ENCODE measurements at regions not wholly inside any gene's neighbourhood (a gene's known extent, or its start where the extent isn't known, plus 50 kb on each side); places are given as distances from the start of the nearest gene placed in this dataset.
"Not testable (repeated sequence)": the region's sequence is repeated elsewhere in the genome, so short reads cannot be mapped to it uniquely, and the experiment has no call there.

- Histone ChIP-seq H2AFZ (ENCODE audit: low read length, unreplicated experiment) (no peak overlapping the region), H3K4me3 (ENCODE audit: low read depth, low read length) (no peak overlapping the region), H3K27ac (ENCODE audit: low read depth, low read length) (no peak overlapping the region), H3K36me3 (ENCODE audit: insufficient read depth, low read length) (no peaks in the 10 kb centered on the region), H3K4me1 (ENCODE audit: control insufficient read depth, insufficient read depth, low read length, unreplicated experiment) (no peaks in the 10 kb centered on the region), H3K79me2 (ENCODE audit: control insufficient read depth, insufficient read depth, low read length, unreplicated experiment) (no peaks in the 10 kb centered on the region), H3K27me3 (ENCODE audit: insufficient read depth, low read length) (no peaks in the 10 kb centered on the region)
These were observed 233.4 kb upstream of the ID4 start for GRCh38 chr6:19603721-19604120.

GRCh38 chr6:19605624-19606023 lies 231.5 kb upstream of the ID4 start:
- Histone ChIP-seq H2AFZ (ENCODE audit: low read length, unreplicated experiment) (no peak overlapping the region), H3K27me3 (ENCODE audit: insufficient read depth, low read length) (no peaks in the 10 kb centered on the region), H3K4me1 (ENCODE audit: control insufficient read depth, insufficient read depth, low read length, unreplicated experiment) (no peaks in the 10 kb centered on the region), H3K79me2 (ENCODE audit: control insufficient read depth, insufficient read depth, low read length, unreplicated experiment) (no peaks in the 10 kb centered on the region), H3K27ac (ENCODE audit: low read depth, low read length) (no peak overlapping the region), H3K36me3 (ENCODE audit: insufficient read depth, low read length) (no peaks in the 10 kb centered on the region), H3K4me3 (ENCODE audit: low read depth, low read length) (no peak overlapping the region)

- Histone ChIP-seq H3K27me3 (ENCODE audit: insufficient read depth, low read length) (no peaks in the 10 kb centered on the region), H3K4me1 (ENCODE audit: control insufficient read depth, insufficient read depth, low read length, unreplicated experiment) (no peaks in the 10 kb centered on the region), H3K36me3 (ENCODE audit: insufficient read depth, low read length) (no peaks in the 10 kb centered on the region), H2AFZ (ENCODE audit: low read length, unreplicated experiment) (no peak overlapping the region), H3K79me2 (ENCODE audit: control insufficient read depth, insufficient read depth, low read length, unreplicated experiment) (no peaks in the 10 kb centered on the region), H3K27ac (ENCODE audit: low read depth, low read length) (no peak overlapping the region), H3K4me3 (ENCODE audit: low read depth, low read length) (no peak overlapping the region)
These were observed 228.6 kb upstream of the ID4 start for GRCh38 chr6:19608546-19608945.

GRCh38 chr6:19609972-19610641 lies 227.1 kb upstream of the ID4 start:
- Histone ChIP-seq H3K27ac (ENCODE audit: low read depth, low read length) (no peak overlapping the region), H3K4me3 (ENCODE audit: low read depth, low read length) (no peak overlapping the region), H3K36me3 (ENCODE audit: insufficient read depth, low read length) (no peaks in the 10 kb centered on the region), H2AFZ (ENCODE audit: low read length, unreplicated experiment) (no peak overlapping the region), H3K27me3 (ENCODE audit: insufficient read depth, low read length) (no peaks in the 10 kb centered on the region), H3K4me1 (ENCODE audit: control insufficient read depth, insufficient read depth, low read length, unreplicated experiment) (no peaks in the 10 kb centered on the region), H3K79me2 (ENCODE audit: control insufficient read depth, insufficient read depth, low read length, unreplicated experiment) (no peaks in the 10 kb centered on the region)

GRCh38 chr6:19612672-19613466 lies 224.3 kb upstream of the ID4 start:
- not testable (repeated sequence) for H3K4me1 ChIP-seq (ENCODE audit: control insufficient read depth, insufficient read depth, low read length, unreplicated experiment); H2AFZ ChIP-seq (ENCODE audit: low read length, unreplicated experiment); H3K27me3 ChIP-seq (ENCODE audit: insufficient read depth, low read length); H3K79me2 ChIP-seq (ENCODE audit: control insufficient read depth, insufficient read depth, low read length, unreplicated experiment); H3K27ac ChIP-seq (ENCODE audit: low read depth, low read length); H3K36me3 ChIP-seq (ENCODE audit: insufficient read depth, low read length); H3K4me3 ChIP-seq (ENCODE audit: low read depth, low read length)

GRCh38 chr6:19613678-19614077 lies 223.5 kb upstream of the ID4 start:
- H3K4me3 ChIP-seq (ENCODE audit: low read depth, low read length), result no peak overlapping the region
- H3K36me3 ChIP-seq (ENCODE audit: insufficient read depth, low read length), result no peaks in the 10 kb centered on the region
- H3K79me2 ChIP-seq (ENCODE audit: control insufficient read depth, insufficient read depth, low read length, unreplicated experiment), result no peaks in the 10 kb centered on the region
- no peak overlapping the region for H2AFZ ChIP-seq (ENCODE audit: low read length, unreplicated experiment)
- no peaks in the 10 kb centered on the region for H3K4me1 ChIP-seq (ENCODE audit: control insufficient read depth, insufficient read depth, low read length, unreplicated experiment)
- no peak overlapping the region for H3K27ac ChIP-seq (ENCODE audit: low read depth, low read length)
- no peaks in the 10 kb centered on the region for H3K27me3 ChIP-seq (ENCODE audit: insufficient read depth, low read length)

- no peaks in the 10 kb centered on the region for H3K79me2 ChIP-seq (ENCODE audit: control insufficient read depth, insufficient read depth, low read length, unreplicated experiment)
These were observed 221.1 kb upstream of the ID4 start for GRCh38 chr6:19616022-19616421.

GRCh38 chr6:19632230-19632629 lies 204.9 kb upstream of the ID4 start:
- Histone ChIP-seq H2AFZ (ENCODE audit: low read length, unreplicated experiment) (no peak overlapping the region), H3K4me3 (ENCODE audit: low read depth, low read length) (no peak overlapping the region)

More at GRCh38 chr6:19616022-19616421, 221.1 kb upstream of the ID4 start:
- Histone ChIP-seq H3K4me3 (ENCODE audit: low read depth, low read length) (no peak overlapping the region), H3K4me1 (ENCODE audit: control insufficient read depth, insufficient read depth, low read length, unreplicated experiment) (no peaks in the 10 kb centered on the region), H3K27ac (ENCODE audit: low read depth, low read length) (no peak overlapping the region), H2AFZ (ENCODE audit: low read length, unreplicated experiment) (no peak overlapping the region), H3K27me3 (ENCODE audit: insufficient read depth, low read length) (no peaks in the 10 kb centered on the region), H3K36me3 (ENCODE audit: insufficient read depth, low read length) (no peaks in the 10 kb centered on the region)

GRCh38 chr6:19632786-19633185 lies 204.4 kb upstream of the ID4 start:
- Histone ChIP-seq H3K27me3 (ENCODE audit: insufficient read depth, low read length) (no peaks in the 10 kb centered on the region), H3K79me2 (ENCODE audit: control insufficient read depth, insufficient read depth, low read length, unreplicated experiment) (no peaks in the 10 kb centered on the region), H2AFZ (ENCODE audit: low read length, unreplicated experiment) (no peak overlapping the region), H3K27ac (ENCODE audit: low read depth, low read length) (no peak overlapping the region), H3K4me1 (ENCODE audit: control insufficient read depth, insufficient read depth, low read length, unreplicated experiment) (no peaks in the 10 kb centered on the region), H3K36me3 (ENCODE audit: insufficient read depth, low read length) (no peaks in the 10 kb centered on the region), H3K4me3 (ENCODE audit: low read depth, low read length) (no peak overlapping the region)

More at GRCh38 chr6:19632230-19632629, 204.9 kb upstream of the ID4 start:
- H3K4me1 ChIP-seq (ENCODE audit: control insufficient read depth, insufficient read depth, low read length, unreplicated experiment), result no peaks in the 10 kb centered on the region
- H3K27ac ChIP-seq (ENCODE audit: low read depth, low read length), result no peak overlapping the region
- H3K27me3 ChIP-seq (ENCODE audit: insufficient read depth, low read length), result no peaks in the 10 kb centered on the region
- H3K36me3 ChIP-seq (ENCODE audit: insufficient read depth, low read length), result no peaks in the 10 kb centered on the region
- no peaks in the 10 kb centered on the region for H3K79me2 ChIP-seq (ENCODE audit: control insufficient read depth, insufficient read depth, low read length, unreplicated experiment)

- Histone ChIP-seq H3K27ac (ENCODE audit: low read depth, low read length) (no peak overlapping the region), H3K4me3 (ENCODE audit: low read depth, low read length) (no peak overlapping the region), H3K79me2 (ENCODE audit: control insufficient read depth, insufficient read depth, low read length, unreplicated experiment) (no peaks in the 10 kb centered on the region), H3K36me3 (ENCODE audit: insufficient read depth, low read length) (no peaks in the 10 kb centered on the region), H3K27me3 (ENCODE audit: insufficient read depth, low read length) (no peaks in the 10 kb centered on the region), H2AFZ (ENCODE audit: low read length, unreplicated experiment) (no peak overlapping the region), H3K4me1 (ENCODE audit: control insufficient read depth, insufficient read depth, low read length, unreplicated experiment) (no peaks in the 10 kb centered on the region)
These were observed 201.4 kb upstream of the ID4 start for GRCh38 chr6:19635728-19636127.

GRCh38 chr6:19637010-19637409 lies 200.2 kb upstream of the ID4 start:
- no peaks in the 10 kb centered on the region for H3K36me3 ChIP-seq (ENCODE audit: insufficient read depth, low read length)

More at GRCh38 chr6:19637010-19637409, 200.2 kb upstream of the ID4 start:
- H3K79me2 ChIP-seq (ENCODE audit: control insufficient read depth, insufficient read depth, low read length, unreplicated experiment), result no peaks in the 10 kb centered on the region
- no peaks in the 10 kb centered on the region for H3K27me3 ChIP-seq (ENCODE audit: insufficient read depth, low read length)
- H3K27ac ChIP-seq (ENCODE audit: low read depth, low read length), result no peak overlapping the region
- H3K4me1 ChIP-seq (ENCODE audit: control insufficient read depth, insufficient read depth, low read length, unreplicated experiment), result no peaks in the 10 kb centered on the region
- no peak overlapping the region for H3K4me3 ChIP-seq (ENCODE audit: low read depth, low read length)
- H2AFZ ChIP-seq (ENCODE audit: low read length, unreplicated experiment), result no peak overlapping the region
